Tibial nerve (tissue), 4 donors: ENCODE measurements at regions not wholly inside any gene's neighbourhood (a gene's known extent, or its start where the extent isn't known, plus 50 kb on each side); places are given as distances from the start of the nearest gene placed in this dataset.

Experiments
- DNase-seq, 2 donors: peaks; one replicate each; pipeline ENCODE4 v3.0.0-alpha.2; 2019; ENCODE audit warnings: low spot score in 2 of 2
- H3K27ac ChIP-seq, 4 donors: fragments of 200-600 bp; sonication (generic) in 3 of 4; one replicate each; pipeline ENCODE4 v1.5.1; 2017 to 2019; ENCODE audit warnings: mild to moderate bottlenecking in 1 of 4
- H3K27me3 ChIP-seq, 2 donors: fragments of 200-600 bp; sonication (generic) in 1 of 2; one replicate each; pipeline versions ENCODE4 v1.5.1 to v1.6.0; 2017 to 2019
- H3K36me3 ChIP-seq, 3 donors: fragments of 200-600 bp; sonication (generic); one replicate each; pipeline ENCODE4 v1.5.1; 2018 to 2019
- H3K4me1 ChIP-seq, 4 donors: fragments of 200-600 bp; sonication (generic) in 3 of 4; one replicate each; pipeline ENCODE4 v1.5.1; 2017 to 2019
- H3K4me3 ChIP-seq, 4 donors: fragments of 200-600 bp; sonication (generic) in 3 of 4; one replicate each; pipeline ENCODE4 v1.5.1; 2017 to 2019; ENCODE audit warnings: mild to moderate bottlenecking in 1 of 4, moderate library complexity in 1 of 4
- H3K9me3 ChIP-seq, 4 donors: fragments of 200-600 bp; sonication (generic) in 3 of 4; one replicate each; pipeline ENCODE4 v1.5.1; 2017 to 2019
- CTCF ChIP-seq, 5 experiments: fragments of 200-600 bp in 3 of 5; fragments of 450-650 bp in 2 of 5; sonication (generic) in 3 of 5; IDR thresholded peaks; one replicate each; pipeline ENCODE4 v1.5.1; 2016 to 2019; ENCODE audit warnings: antibody characterized with exemption in 5 of 5, mild to moderate bottlenecking in 3 of 5, moderate library complexity in 2 of 5
- EP300 ChIP-seq, 2 donors: sonication (generic); formaldehyde crosslinking; IDR thresholded peaks; one replicate each; pipeline ENCODE4 v1.6.1; 2017; ENCODE audit warnings: antibody characterized with exemption in 2 of 2, mild to moderate bottlenecking in 1 of 2
- POLR2A ChIP-seq, 2 donors: fragments of 450-650 bp; IDR thresholded peaks; one replicate each; pipeline ENCODE4 v1.6.1; 2017; ENCODE audit warnings: antibody characterized with exemption in 2 of 2, mild to moderate bottlenecking in 2 of 2, moderate library complexity in 2 of 2
- WGBS, 2 donors: methylation state at CpG; one replicate each; pipeline ENCODE4 v1.1.5; 2018; 5-methylcytosine and 5-hydroxymethylcytosine counted together

GRCh38 chr14:101351769-101352168 lies 209.5 kb upstream of the DIO3 start:
- H3K27me3 ChIP-seq: no peaks in the 10 kb centered on the region
- 78 to 92% methylated on average over 5 of the region's 5 CpGs for WGBS, 2 donors
- TF ChIP-seq CTCF (IDR thresholded peaks at IDR 0.05): no peak
- TF ChIP-seq EP300 (IDR thresholded peaks at IDR 0.05): no peak
- TF ChIP-seq POLR2A (IDR thresholded peaks at IDR 0.05): no peak
- H3K4me1 ChIP-seq: no peaks in the 10 kb centered on the region
- H3K27ac ChIP-seq: no peak overlapping the region
- peaks cover 0 to 55% (median 2%) of the 10 kb centered on the region in 4 donors for H3K9me3 ChIP-seq
- no peaks in the 10 kb centered on the region for H3K36me3 ChIP-seq
- no peak overlapping the region for H3K4me3 ChIP-seq
- no peak for DNase-seq

GRCh38 chr14:101352567-101352966 lies 208.7 kb upstream of the DIO3 start:
- H3K4me1 ChIP-seq: no peaks in the 10 kb centered on the region
- TF ChIP-seq EP300 (IDR thresholded peaks at IDR 0.05) (no peak), CTCF (IDR thresholded peaks at IDR 0.05) (no peak), POLR2A (IDR thresholded peaks at IDR 0.05) (no peak)
- H3K27me3 ChIP-seq: no peaks in the 10 kb centered on the region
- no peak overlapping the region for H3K4me3 ChIP-seq
- H3K27ac ChIP-seq: no peak overlapping the region
- no peak for DNase-seq
- H3K36me3 ChIP-seq: no peaks in the 10 kb centered on the region
- peaks cover 0 to 60% (median 2%) of the 10 kb centered on the region in 4 donors for H3K9me3 ChIP-seq
- 91 to 94% methylated on average over 8 of the region's 8 CpGs for WGBS, 2 donors

GRCh38 chr14:101353422-101353821 lies 207.9 kb upstream of the DIO3 start:
- Histone ChIP-seq H3K27ac (no peak overlapping the region), H3K27me3 (no peaks in the 10 kb centered on the region), H3K4me1 (no peaks in the 10 kb centered on the region), H3K9me3 (peaks cover 0 to 61% (median 2%) of the 10 kb centered on the region in 4 donors), H3K4me3 (no peak overlapping the region), H3K36me3 (no peaks in the 10 kb centered on the region)
- TF ChIP-seq CTCF (IDR thresholded peaks at IDR 0.05): no peak
- no peak for TF ChIP-seq POLR2A (IDR thresholded peaks at IDR 0.05)
- TF ChIP-seq EP300 (IDR thresholded peaks at IDR 0.05): no peak
- no peak for DNase-seq
- 79 to 90% methylated on average over 2 of the region's 2 CpGs for WGBS, 2 donors

GRCh38 chr14:101354726-101355125 lies 206.6 kb upstream of the DIO3 start:
- no peak for TF ChIP-seq CTCF (IDR thresholded peaks at IDR 0.05)
- no peak for TF ChIP-seq EP300 (IDR thresholded peaks at IDR 0.05)
- TF ChIP-seq POLR2A (IDR thresholded peaks at IDR 0.05): no peak
- Histone ChIP-seq H3K4me3 (no peak overlapping the region), H3K27ac (no peak overlapping the region), H3K36me3 (no peaks in the 10 kb centered on the region), H3K4me1 (peaks cover 0 to 7% (median 0%) of the 10 kb centered on the region in 4 donors), H3K9me3 (peaks cover 0 to 50% (median 2%) of the 10 kb centered on the region in 4 donors), H3K27me3 (no peaks in the 10 kb centered on the region)
- WGBS, 2 donors: 74 to 77% methylated on average over 2 of the region's 2 CpGs
- no peak for DNase-seq

GRCh38 chr14:101355284-101355683 lies 206.0 kb upstream of the DIO3 start:
- no peak overlapping the region for H3K27ac ChIP-seq
- DNase-seq: no peak
- no peaks in the 10 kb centered on the region for H3K27me3 ChIP-seq
- H3K4me3 ChIP-seq: no peak overlapping the region
- H3K9me3 ChIP-seq: peaks cover 0 to 48% (median 2%) of the 10 kb centered on the region in 4 donors
- TF ChIP-seq POLR2A (IDR thresholded peaks at IDR 0.05): no peak
- TF ChIP-seq EP300 (IDR thresholded peaks at IDR 0.05): no peak
- TF ChIP-seq CTCF (IDR thresholded peaks at IDR 0.05): no peak
- WGBS, 2 donors: 75 to 79% methylated on average over 5 of the region's 5 CpGs
- peaks cover 0 to 13% (median 0%) of the 10 kb centered on the region in 4 donors for H3K4me1 ChIP-seq
- no peaks in the 10 kb centered on the region for H3K36me3 ChIP-seq
